NCI-H510A treated with DMSO at 0.1 percent for 48 hours (cell line): ENCODE measurements at regions not wholly inside any gene's neighbourhood (a gene's known extent, or its start where the extent isn't known, plus 50 kb on each side); places are given as distances from the start of the nearest gene placed in this dataset.
"Not testable (repeated sequence)": the region's sequence is repeated elsewhere in the genome, so short reads cannot be mapped to it uniquely, and the experiment has no call there.

Experiments
- DNase-seq: peaks from one replicate; lab custom pipeline; 2025; lab: John Stamatoyannopoulos, UW

DNA sequence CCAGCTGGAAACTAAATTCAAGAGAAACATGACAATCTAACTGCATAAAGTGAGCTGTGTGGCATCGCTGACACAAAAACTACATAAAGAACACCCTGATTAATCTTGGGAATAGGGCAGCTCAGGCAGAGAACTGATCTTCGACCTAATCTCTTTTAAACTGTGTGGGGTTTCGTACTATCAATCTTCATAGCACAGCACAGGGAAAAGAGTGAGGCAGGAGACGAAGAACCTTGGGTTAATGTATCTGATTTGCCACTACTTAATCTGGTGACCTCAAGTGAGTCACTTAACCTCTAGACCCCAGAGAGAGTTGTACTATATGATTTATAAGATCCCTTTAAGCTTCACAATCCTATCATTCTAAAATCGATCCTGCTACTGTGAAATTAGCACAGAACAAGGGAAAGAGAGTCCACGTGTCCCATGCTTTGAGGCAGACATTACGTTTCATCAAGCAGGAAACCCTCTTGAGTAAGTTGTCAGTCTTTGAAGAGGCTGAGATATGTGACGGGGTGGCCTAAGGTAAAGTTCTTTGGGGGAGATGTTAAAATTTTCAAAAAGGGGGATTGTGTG is 519.7 kb downstream of the SOCS6 start:
- DNase-seq: no peak

GRCh38 chr18:70781860-70782453 is 493.1 kb downstream of the SOCS6 start:
- peak; percentile 77 for DNase-seq

- DNase-seq: not testable (repeated sequence)
Observed at GRCh38 chr18:70766254-70766653, 477.4 kb downstream of the SOCS6 start.

DNA sequence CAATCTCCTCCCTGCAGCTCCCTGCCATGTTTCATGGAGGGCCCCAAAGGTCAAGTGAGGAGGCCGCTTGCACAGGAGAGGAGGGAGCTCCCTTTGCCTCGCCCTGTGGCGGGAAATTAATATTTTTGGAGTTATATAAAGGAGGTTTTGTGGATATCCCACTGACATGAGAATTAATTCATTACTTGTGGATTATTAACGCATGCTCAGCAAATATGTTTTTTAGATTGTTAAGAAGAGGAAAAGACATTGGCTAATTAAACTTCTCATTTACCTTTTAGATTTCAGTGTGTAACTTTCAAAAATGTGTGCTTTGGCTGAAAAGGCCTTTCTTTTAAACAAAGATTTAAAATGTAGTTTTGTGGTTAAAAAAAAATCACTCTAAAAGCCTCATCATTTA is 474.0 kb downstream of the SOCS6 start:
- DNase-seq: no peak

- no peak for DNase-seq
Observed at GRCh38 chr18:70758780-70759179, 469.9 kb downstream of the SOCS6 start.

DNA sequence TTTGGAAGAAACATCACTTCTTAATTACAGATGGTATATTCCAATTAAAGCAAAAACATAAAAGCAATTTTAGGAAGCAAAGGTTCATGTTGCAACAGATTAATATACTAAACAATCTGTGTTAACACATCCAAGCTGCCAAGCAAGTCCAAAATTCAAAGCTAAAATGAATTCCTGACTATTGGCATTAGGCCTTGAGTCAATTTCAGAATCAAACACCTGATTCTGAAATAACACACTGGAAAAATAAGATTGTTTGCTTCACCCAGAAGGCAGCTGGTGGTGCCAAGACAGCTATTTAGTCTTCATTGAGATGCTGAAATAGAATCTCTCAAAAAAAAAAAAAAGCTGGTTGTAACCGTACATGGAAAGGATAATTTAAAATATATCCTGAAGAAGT is 465.6 kb downstream of the SOCS6 start:
- DNase-seq: no peak

- no peak for DNase-seq
Observed at GRCh38 chr18:70732916-70733315, 444.1 kb downstream of the SOCS6 start.

GRCh38 chr18:70732188-70732587 is 443.3 kb downstream of the SOCS6 start:
- DNase-seq: no peak

DNA sequence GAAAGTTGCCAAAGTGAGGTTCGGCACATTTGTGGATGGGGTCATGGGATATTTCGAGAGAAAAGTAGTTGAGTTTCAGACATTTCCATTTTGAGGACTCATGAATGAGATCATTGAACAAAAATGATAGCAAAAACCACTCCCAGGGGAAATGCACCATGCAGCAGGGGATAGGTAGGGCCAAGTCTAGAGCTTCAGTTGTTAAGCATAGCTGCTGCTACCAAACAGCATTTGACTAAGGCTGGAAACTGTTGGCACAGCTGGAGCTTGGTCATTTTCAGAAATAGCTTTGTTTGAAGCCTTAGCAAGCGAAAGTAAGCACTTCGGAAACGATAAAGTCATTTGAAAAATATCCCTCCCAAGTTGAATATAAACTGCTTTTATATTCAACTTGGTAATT is 431.8 kb downstream of the SOCS6 start:
- DNase-seq: no peak

DNA sequence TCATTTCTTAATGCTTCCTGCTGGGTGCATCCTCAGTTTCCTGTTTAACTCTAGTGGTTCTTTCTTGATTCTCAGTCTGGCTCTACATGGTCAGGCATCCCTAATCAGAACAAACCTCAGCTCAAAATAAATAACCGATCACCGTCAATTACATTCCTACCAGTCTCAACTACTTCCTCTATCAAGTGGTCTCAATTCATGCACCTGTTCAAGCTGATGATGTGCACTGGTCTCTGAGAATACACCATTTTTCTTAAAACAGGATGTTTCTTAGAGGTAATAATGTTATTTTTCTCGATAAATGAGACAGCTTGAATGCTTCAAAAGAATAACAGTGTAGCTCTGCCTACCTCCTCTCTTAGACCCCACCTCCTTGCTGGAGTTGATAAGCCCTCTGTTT is 420.9 kb downstream of the SOCS6 start:
- DNase-seq: no peak

GRCh38 chr18:70709144-70709543 is 420.3 kb downstream of the SOCS6 start:
- no peak for DNase-seq

DNA sequence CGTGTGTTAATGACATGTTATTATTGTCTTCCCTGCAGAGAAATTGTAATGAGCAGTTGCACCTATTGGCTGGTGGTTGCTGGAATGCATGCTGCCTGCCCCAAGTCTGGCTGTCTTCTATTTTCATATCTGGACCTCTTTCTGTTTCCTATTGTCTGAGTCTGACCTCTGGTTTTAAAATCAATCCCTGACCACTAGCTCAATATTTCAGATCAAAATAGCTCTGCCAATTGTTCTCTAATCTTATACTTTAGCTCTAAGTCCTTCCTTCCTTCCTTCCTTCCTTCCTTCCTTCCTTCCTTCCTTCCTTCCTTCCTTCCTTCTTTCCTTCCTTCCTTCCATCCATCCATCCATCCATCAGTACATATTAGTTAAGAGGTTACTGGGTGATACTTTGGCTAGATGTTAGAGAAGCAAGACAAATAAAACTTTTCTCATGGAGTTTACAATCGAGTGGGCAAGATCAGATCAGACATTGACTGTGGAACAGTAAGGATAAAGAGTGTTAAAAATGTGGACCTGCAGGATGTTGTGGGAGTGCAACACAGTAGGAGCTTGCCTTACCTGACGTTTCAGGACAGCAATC is 417.1 kb downstream of the SOCS6 start:
- DNase-seq: no peak

- no peak for DNase-seq
Observed at GRCh38 chr18:70700496-70700895, 411.7 kb downstream of the SOCS6 start.

DNA sequence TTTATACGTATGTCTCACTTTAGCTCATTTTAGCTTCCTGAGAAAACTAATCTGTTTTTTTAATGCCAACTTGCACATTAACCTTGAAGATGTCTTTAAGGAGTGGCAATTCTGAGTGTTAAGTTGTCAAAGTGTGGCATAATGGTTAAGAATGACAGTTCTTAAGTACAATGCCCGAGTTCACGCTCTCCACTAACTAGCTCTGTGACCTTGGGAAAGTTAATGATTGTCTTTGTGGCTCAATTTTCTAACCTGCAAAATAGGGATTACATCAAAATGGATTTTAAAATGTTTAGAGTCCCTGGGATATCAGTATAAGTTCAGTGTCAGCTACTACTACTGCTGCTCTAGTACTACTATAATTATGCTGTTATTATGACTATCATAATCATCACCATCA is 409.7 kb downstream of the SOCS6 start:
- no peak for DNase-seq

- DNase-seq: peak; percentile 59
Observed at GRCh38 chr18:70693246-70693645, 404.4 kb downstream of the SOCS6 start.

DNA sequence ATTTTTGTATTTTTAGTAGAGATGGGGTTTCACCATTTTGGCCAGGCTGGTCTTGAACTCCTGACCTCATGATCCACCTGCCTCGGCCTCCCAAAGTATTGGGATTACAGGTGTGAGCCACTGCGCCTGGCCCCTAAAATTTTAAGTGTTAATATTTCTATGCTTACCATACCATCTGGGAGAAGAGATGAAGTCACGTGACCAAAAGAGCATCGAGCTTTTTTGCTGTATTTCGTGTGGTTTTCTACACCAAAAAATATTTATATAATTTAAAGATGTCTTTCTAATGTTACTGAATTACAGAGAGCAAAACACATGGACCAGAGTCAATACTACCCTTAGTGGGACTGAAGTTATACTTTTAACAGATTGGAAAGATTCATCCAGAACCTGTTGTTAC is 400.9 kb downstream of the SOCS6 start:
- not testable (repeated sequence) for DNase-seq

DNA sequence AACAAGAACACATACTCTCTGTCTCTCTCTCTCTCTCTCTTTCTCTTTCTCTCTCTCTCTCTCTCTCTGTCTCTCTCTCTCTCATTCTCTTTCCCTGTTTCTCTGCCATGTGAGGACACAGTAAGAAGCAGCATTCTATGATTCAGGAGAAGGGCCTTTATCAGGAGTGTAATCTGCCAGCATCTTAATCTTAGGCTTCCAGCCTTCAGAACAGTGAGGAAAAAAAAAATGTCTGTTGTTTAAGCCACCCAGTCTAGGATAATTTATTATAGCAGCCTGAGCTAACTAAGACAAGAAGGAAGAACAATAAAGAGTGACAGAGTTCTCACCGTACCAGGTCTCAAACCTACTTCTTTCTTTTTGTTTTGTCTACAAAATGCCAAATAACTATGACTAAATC is 399.4 kb downstream of the SOCS6 start:
- DNase-seq: no peak

DNA sequence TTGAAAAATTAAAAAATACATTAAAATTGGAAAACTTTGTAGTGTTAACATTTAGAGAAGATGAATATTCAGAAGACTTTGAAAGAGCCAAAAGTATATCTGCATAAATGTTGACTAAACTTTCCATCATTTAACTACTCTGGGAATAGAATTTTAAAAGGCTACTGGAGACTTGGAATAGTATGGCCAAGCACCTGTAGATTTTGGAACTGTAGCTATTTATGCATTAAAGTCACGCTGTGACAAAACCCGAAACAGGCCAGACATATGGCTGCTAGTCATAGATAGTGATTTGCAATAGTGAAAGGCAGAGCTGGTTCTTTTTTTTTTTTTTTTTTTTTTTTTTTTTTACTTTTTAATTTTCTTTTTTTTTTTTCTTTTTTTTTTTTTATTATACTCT is 396.0 kb downstream of the SOCS6 start:
- no peak for DNase-seq

- no peak for DNase-seq
Observed at GRCh38 chr18:70683263-70683662, 394.4 kb downstream of the SOCS6 start.

DNA sequence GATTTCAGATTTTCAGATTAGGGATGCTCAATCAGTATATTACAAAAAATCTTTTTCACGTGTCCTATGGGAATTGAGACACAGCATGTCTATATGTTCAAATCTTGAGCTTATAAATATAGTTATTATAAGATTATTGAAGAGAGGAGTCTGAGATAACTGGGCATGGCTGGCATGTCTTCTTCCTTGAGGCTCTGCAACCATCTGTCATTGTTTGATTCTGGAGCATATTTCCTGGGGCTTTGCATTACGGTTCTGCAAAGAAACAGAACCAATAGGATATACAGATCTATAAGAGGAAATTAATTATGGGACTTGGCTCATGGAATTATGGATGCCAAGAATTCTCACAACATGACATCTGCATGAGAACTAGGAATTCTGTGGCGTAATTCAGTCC is 386.1 kb downstream of the SOCS6 start:
- no peak for DNase-seq

GRCh38 chr18:70673831-70674230 is 385.0 kb downstream of the SOCS6 start:
- DNase-seq: no peak

DNA sequence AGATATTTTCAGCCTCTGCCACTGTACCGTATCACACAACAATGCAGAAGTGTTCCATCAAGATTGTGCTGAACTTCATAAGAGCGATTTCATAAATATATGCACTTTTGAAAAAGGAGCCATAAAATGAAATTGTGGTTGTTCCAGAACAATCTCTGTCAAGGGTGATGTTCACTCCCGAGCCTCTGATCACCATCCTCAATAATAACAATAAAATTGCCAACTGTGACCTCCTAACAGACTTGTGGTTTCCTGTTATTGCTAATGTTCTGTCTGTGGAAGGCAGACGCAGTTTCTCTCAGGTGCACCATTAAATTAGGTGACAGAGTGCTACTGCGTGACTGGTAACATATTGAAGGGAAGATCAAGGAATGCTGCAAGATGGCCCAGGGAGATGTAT is 383.7 kb downstream of the SOCS6 start:
- DNase-seq: no peak

GRCh38 chr18:70671889-70672565 is 383.2 kb downstream of the SOCS6 start:
- no peak for DNase-seq
